ENCODE measurements at regions not wholly inside any gene's neighbourhood (a gene's known extent, or its start where the extent isn't known, plus 50 kb on each side); places are given as distances from the start of the nearest gene placed in this dataset.

DNA sequence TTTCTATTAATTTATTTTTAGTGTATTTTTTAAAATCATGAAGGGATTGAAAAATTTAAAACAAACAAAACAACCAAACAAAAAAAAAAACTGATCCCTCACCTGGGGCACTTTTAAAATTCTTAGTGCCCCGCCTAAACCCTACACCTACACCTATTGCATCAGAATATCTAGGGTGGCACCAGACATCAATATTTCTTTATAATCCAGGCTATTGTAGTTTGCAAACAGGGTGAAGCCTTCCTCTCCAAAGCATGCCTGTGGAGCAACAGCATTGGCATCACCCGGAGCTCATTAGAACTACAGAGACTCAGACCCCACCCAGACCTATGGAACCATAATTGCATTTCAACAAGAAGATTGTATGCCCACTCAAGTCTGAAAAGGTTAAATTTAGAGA is 54.9 kb upstream of the ACP3 start:
- no TSS peak for BruUV-seq (replicated peaks)
- intact Hi-C loops (cut with micrococcal nuclease; ENCODE audit: unreplicated experiment), result no loop called here

More for the DNA sequence above, 54.9 kb upstream of the ACP3 start:
- 31% methylated on average over 2 of the region's 2 CpGs for WGBS (ENCODE audit: low lambda C conversion rate)
- no peaks in the 10 kb centered on the region for H3K36me3 ChIP-seq (replicated peaks in 1 of 2; ENCODE audit: control insufficient read depth in 1 of 2, insufficient read depth in 2 of 2, low read length in 2 of 2)
- no peak overlapping the region for H3K4me2 ChIP-seq (ENCODE audit: low read depth, low read length)
- CTCF ChIA-PET (ENCODE audit: low intra/inter-chr PET ratio, low total read pairs), result no interaction called here
- POLR2A ChIA-PET, result no interaction called here
- no peak overlapping the region for H3K4me3 ChIP-seq (replicated peaks in 1 of 3; ENCODE audit: insufficient read depth in 1 of 3, low read depth in 2 of 3, low read length in 3 of 3)
- in situ Hi-C loops (cut with HindIII; ENCODE audit: extremely low pct_ligation_motif_present, low pct_unique_long_range_greater_than_20kb), result no loop called here
- no peak overlapping the region for H3K27ac ChIP-seq (ENCODE audit: extremely low read length, insufficient read depth, low read length)
- no peak overlapping the region for H3K9ac ChIP-seq (ENCODE audit: insufficient read depth, low read depth, low read length)
- H4K20me1 ChIP-seq (ENCODE audit: insufficient read depth, low read length), result no peaks in the 10 kb centered on the region
- ATAC-seq (no peak), DNase-seq (ENCODE audit: low spot score) (no peak), FAIRE-seq (no peak)
- H3K27me3 ChIP-seq (ENCODE audit: control insufficient read depth in 1 of 2, insufficient read depth in 2 of 2, low read length in 2 of 2), result no peaks in the 10 kb centered on the region
- no peak for TF ChIP-seq GLI4 (CRISPR knock-in tag; IDR thresholded peaks at IDR 0.05; ENCODE audit: borderline replicate concordance)
- no peak for TF ChIP-seq ZNF530 (CRISPR knock-in tag; IDR thresholded peaks at IDR 0.05; ENCODE audit: low read depth)
- no peak for TF ChIP-seq RBAK (CRISPR knock-in tag; IDR thresholded peaks at IDR 0.05)
- no peak for TF ChIP-seq ZBTB21 (CRISPR knock-in tag; IDR thresholded peaks at IDR 0.05)
- TF ChIP-seq, protein P1, sequence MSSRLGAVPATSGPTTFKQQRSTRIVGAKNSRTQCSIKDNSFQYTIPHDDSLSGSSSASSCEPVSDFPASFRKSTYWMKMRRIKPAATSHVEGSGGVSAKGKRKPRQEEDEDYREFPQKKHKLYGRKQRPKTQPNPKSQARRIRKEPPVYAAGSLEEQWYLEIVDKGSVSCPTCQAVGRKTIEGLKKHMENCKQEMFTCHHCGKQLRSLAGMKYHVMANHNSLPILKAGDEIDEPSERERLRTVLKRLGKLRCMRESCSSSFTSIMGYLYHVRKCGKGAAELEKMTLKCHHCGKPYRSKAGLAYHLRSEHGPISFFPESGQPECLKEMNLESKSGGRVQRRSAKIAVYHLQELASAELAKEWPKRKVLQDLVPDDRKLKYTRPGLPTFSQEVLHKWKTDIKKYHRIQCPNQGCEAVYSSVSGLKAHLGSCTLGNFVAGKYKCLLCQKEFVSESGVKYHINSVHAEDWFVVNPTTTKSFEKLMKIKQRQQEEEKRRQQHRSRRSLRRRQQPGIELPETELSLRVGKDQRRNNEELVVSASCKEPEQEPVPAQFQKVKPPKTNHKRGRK (CRISPR knock-in tag; IDR thresholded peaks at IDR 0.05), result no peak
- TF ChIP-seq NR3C1 (CRISPR knock-in tag; IDR thresholded peaks at IDR 0.05), result no peak
- no peak for TF ChIP-seq PLRG1 (conservative IDR thresholded peaks at IDR 0.05)
- TF ChIP-seq ZNF788 (CRISPR knock-in tag; IDR thresholded peaks at IDR 0.05; ENCODE audit: borderline replicate concordance), result no peak
- TF ChIP-seq PLSCR1 (CRISPR knock-in tag; IDR thresholded peaks at IDR 0.05; ENCODE audit: borderline replicate concordance), result no peak
- TF ChIP-seq SAFB2 (CRISPR knock-in tag; IDR thresholded peaks at IDR 0.05; ENCODE audit: borderline replicate concordance, low read depth), result no peak
- TF ChIP-seq KDM5A (IDR thresholded peaks at IDR 0.05; ENCODE audit: borderline replicate concordance, low read length), result no peak
- no peak overlapping the region for H2AFZ ChIP-seq (ENCODE audit: low read length)
- H3K79me2 ChIP-seq (ENCODE audit: insufficient read depth, low read length), result no peaks in the 10 kb centered on the region
- no peaks in the 10 kb centered on the region for H3K9me3 ChIP-seq (ENCODE audit: low read length)
- no peaks in the 10 kb centered on the region for H3K4me1 ChIP-seq (ENCODE audit: insufficient read depth, low read length)

Measured in HepG2 (cell line).